SK-N-SH treated with all-trans-retinoic acid at 6 μM for 48 hours (cell line): ENCODE measurements at regions not wholly inside any gene's neighbourhood (a gene's known extent, or its start where the extent isn't known, plus 50 kb on each side); places are given as distances from the start of the nearest gene placed in this dataset.

Experiments
- ARNTL ChIP-seq: fragments of 450-650 bp; formaldehyde crosslinking; IDR thresholded peaks from 2 replicates; pipeline ENCODE4 v1.5.0; 2020; ENCODE audit warnings: low read depth, mild to moderate bottlenecking, moderate library complexity, borderline replicate concordance
- CREB5 ChIP-seq: fragments of 250-450 bp; sonication (Bioruptor Pico); IDR thresholded peaks from 2 replicates; pipeline ENCODE4 v1.5.1; 2020; ENCODE audit warnings: low read depth, mild to moderate bottlenecking, moderate library complexity
- CSDC2 ChIP-seq: fragments of 250-450 bp; sonication (Bioruptor Pico); IDR thresholded peaks from 2 replicates; pipeline ENCODE4 v1.5.0; 2020; ENCODE audit warnings: mild to moderate bottlenecking, moderate library complexity
- ISL1 ChIP-seq: fragments of 250-450 bp; sonication (Bioruptor Pico); IDR thresholded peaks from 2 replicates; pipeline ENCODE4 v2.1.2; 2022; ENCODE audit warnings: mild to moderate bottlenecking, moderate library complexity
- PATZ1 ChIP-seq: fragments of 250-450 bp; sonication (Bioruptor Pico); IDR thresholded peaks from 2 replicates; pipeline ENCODE4 v1.8.0; 2020; ENCODE audit warnings: mild to moderate bottlenecking, moderate library complexity, borderline replicate concordance
- PPARA ChIP-seq: fragments of 250-450 bp; sonication (Bioruptor Pico); IDR thresholded peaks from 2 replicates; pipeline ENCODE4 v1.5.0; 2020; ENCODE audit warnings: mild to moderate bottlenecking, borderline replicate concordance
- RARB ChIP-seq: fragments of 250-450 bp; sonication (Bioruptor Pico); IDR thresholded peaks from 2 replicates; pipeline ENCODE4 v1.8.0; 2021; ENCODE audit warnings: mild to moderate bottlenecking, moderate library complexity
- TCF4 ChIP-seq: fragments of 250-450 bp; sonication (Bioruptor Pico); IDR thresholded peaks from 2 replicates; pipeline ENCODE4 v1.8.0; 2021; ENCODE audit warnings: mild to moderate bottlenecking, moderate library complexity, borderline replicate concordance
- ZFP3 ChIP-seq: fragments of 250-450 bp; sonication (Bioruptor Pico); IDR thresholded peaks from 2 replicates; pipeline ENCODE4 v1.5.0; 2020; ENCODE audit warnings: mild to moderate bottlenecking, moderate library complexity
- ZFP30 ChIP-seq: fragments of 450-650 bp; formaldehyde crosslinking; IDR thresholded peaks from 2 replicates; pipeline ENCODE4 v1.5.0; 2022; ENCODE audit warnings: mild to moderate bottlenecking, moderate library complexity
- ZNF8 ChIP-seq: fragments of 450-650 bp; formaldehyde crosslinking; IDR thresholded peaks from 2 replicates; pipeline ENCODE4 v1.5.0; 2020; ENCODE audit warnings: mild to moderate bottlenecking, moderate library complexity

GRCh38 chr1:5616366-5617178 is 375.7 kb downstream of the NPHP4 start:
- TF ChIP-seq ARNTL (CRISPR knock-in tag) = no peak
- TF ChIP-seq PPARA = no peak
- no peak for TF ChIP-seq ZFP3 (CRISPR knock-in tag)
- no peak for TF ChIP-seq CSDC2
- TF ChIP-seq CREB5 (CRISPR knock-in tag) = no peak
- no peak for TF ChIP-seq ZNF8 (CRISPR knock-in tag)
- no peak for TF ChIP-seq ISL1 (CRISPR knock-in tag)
- no peak for TF ChIP-seq PATZ1 (CRISPR knock-in tag)
- no peak for TF ChIP-seq RARB (CRISPR knock-in tag)
- TF ChIP-seq ZFP30 (CRISPR knock-in tag) = no peak
- TF ChIP-seq TCF4 = no peak
